ENCODE measurements at regions not wholly inside any gene's neighbourhood (a gene's known extent, or its start where the extent isn't known, plus 50 kb on each side); places are given as distances from the start of the nearest gene placed in this dataset.
"Not testable (repeated sequence)": the region's sequence is repeated elsewhere in the genome, so short reads cannot be mapped to it uniquely, and the experiment has no call there.

- Histone ChIP-seq H3K9me3 (ENCODE audit: control insufficient read depth, insufficient read depth, low read length) (peaks cover 3% of the 10 kb centered on the region; the same call in 1 of the 2 replicates), H3K9ac (ENCODE audit: low read depth, low read length) (no peak overlapping the region), H3K36me3 (ENCODE audit: insufficient read depth, low read length) (no peaks in the 10 kb centered on the region), H3K4me1 (ENCODE audit: insufficient read depth, low read length) (no peaks in the 10 kb centered on the region)
Observed at GRCh38 chr7:86094166-86094669, 549.5 kb upstream of the GRM3 start.

- peaks cover 3% of the 10 kb centered on the region; the same call in 1 of the 2 replicates for H3K9me3 ChIP-seq (ENCODE audit: control insufficient read depth, insufficient read depth, low read length)
- no peak overlapping the region for H3K9ac ChIP-seq (ENCODE audit: low read depth, low read length)
- H3K4me1 ChIP-seq (ENCODE audit: insufficient read depth, low read length) = no peaks in the 10 kb centered on the region
- H3K36me3 ChIP-seq (ENCODE audit: insufficient read depth, low read length) = no peaks in the 10 kb centered on the region
Observed at GRCh38 chr7:86091369-86091768, 552.3 kb upstream of the GRM3 start.

DNA sequence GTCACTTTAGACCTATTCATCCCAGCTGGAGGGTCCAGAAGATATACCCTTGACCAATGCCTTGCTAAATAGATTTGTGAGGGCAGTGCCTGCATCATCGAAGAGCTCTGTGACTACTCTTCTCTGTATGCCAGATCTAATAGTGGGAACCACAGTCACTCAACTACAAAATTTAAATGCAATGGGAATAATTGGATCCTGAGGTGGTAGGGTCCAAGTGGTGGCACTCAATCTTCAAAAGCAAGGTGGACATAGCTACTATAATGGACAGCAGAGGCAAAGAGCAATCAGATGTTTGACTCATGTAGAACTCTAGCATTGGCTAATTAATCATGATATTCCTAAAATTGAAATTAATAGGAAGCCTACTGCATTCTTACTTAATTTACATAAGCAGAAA lies 554.3 kb upstream of the GRM3 start:
- H3K9me3 ChIP-seq (ENCODE audit: control insufficient read depth, insufficient read depth, low read length) = peaks cover 3% of the 10 kb centered on the region; the same call in 1 of the 2 replicates

GRCh38 chr7:86064572-86064971 lies 579.1 kb upstream of the GRM3 start:
- H3K9me3 ChIP-seq (ENCODE audit: control insufficient read depth, insufficient read depth, low read length); H3K36me3 ChIP-seq (ENCODE audit: insufficient read depth, low read length); H3K4me1 ChIP-seq (ENCODE audit: insufficient read depth, low read length); H3K9ac ChIP-seq (ENCODE audit: low read depth, low read length): not testable (repeated sequence)

More for the DNA sequence above, 554.3 kb upstream of the GRM3 start:
- Histone ChIP-seq H3K9ac (ENCODE audit: low read depth, low read length) (no peak overlapping the region), H3K4me1 (ENCODE audit: insufficient read depth, low read length) (no peaks in the 10 kb centered on the region), H3K36me3 (ENCODE audit: insufficient read depth, low read length) (no peaks in the 10 kb centered on the region)

DNA sequence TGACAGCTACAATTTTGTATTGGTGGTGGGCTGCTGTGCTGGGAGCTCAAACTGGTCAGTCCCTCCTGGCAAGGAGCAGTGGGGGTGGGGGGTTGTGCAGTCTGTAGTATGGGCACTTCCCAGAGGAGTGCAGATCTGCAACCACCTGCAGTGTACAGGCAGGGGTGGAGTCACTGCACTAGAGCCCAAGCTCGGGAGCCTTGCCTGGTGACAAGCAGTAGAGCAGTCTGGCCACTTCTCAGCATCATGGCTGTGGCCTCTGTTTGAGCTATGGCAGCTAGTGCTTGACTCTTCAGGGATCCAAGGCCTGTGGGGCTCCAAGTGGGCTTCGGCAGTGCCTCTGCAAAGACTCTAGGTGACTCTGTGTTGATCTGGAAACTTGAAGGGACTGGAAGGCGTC lies 585.1 kb upstream of the GRM3 start:
- Histone ChIP-seq H3K4me1 (ENCODE audit: insufficient read depth, low read length) (no peaks in the 10 kb centered on the region), H3K9me3 (ENCODE audit: control insufficient read depth, insufficient read depth, low read length) (no peaks in the 10 kb centered on the region), H3K9ac (ENCODE audit: low read depth, low read length) (no peak overlapping the region), H3K36me3 (ENCODE audit: insufficient read depth, low read length) (no peaks in the 10 kb centered on the region)

- no peaks in the 10 kb centered on the region for H3K36me3 ChIP-seq (ENCODE audit: insufficient read depth, low read length)
- no peaks in the 10 kb centered on the region for H3K9me3 ChIP-seq (ENCODE audit: control insufficient read depth, insufficient read depth, low read length)
- no peaks in the 10 kb centered on the region for H3K4me1 ChIP-seq (ENCODE audit: insufficient read depth, low read length)
- no peak overlapping the region for H3K9ac ChIP-seq (ENCODE audit: low read depth, low read length)
Observed at GRCh38 chr7:86050918-86051317, 592.8 kb upstream of the GRM3 start.

DNA sequence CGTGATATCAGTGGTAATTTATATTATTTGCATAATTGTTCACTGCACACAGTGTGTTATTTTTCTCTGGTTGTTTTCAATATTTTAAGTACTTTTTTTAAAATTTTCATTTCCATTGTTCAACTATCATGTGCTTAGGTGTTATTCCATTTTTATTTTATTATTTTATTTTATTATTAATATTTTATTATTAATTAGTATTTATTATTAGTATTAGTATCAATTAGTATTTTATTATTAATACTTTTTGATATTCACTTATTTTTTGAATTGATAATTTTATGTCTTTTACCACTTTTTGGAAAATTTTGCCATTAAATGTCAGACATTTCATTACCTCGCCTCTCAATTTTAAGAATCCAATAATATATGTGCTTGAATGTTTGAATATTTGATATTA lies 593.8 kb upstream of the GRM3 start:
- Histone ChIP-seq H3K4me1 (ENCODE audit: insufficient read depth, low read length) (no peaks in the 10 kb centered on the region), H3K36me3 (ENCODE audit: insufficient read depth, low read length) (no peaks in the 10 kb centered on the region), H3K9me3 (ENCODE audit: control insufficient read depth, insufficient read depth, low read length) (no peaks in the 10 kb centered on the region), H3K9ac (ENCODE audit: low read depth, low read length) (no peak overlapping the region)

- H3K36me3 ChIP-seq (ENCODE audit: insufficient read depth, low read length); H3K9me3 ChIP-seq (ENCODE audit: control insufficient read depth, insufficient read depth, low read length); H3K4me1 ChIP-seq (ENCODE audit: insufficient read depth, low read length): not testable (repeated sequence)
Observed at GRCh38 chr7:86045197-86045596, 598.5 kb upstream of the GRM3 start.

GRCh38 chr7:86025807-86026206 lies 617.9 kb upstream of the GRM3 start:
- Histone ChIP-seq H3K4me1 (ENCODE audit: insufficient read depth, low read length) (no peaks in the 10 kb centered on the region), H3K9ac (ENCODE audit: low read depth, low read length) (no peak overlapping the region), H3K36me3 (ENCODE audit: insufficient read depth, low read length) (no peaks in the 10 kb centered on the region), H3K9me3 (ENCODE audit: control insufficient read depth, insufficient read depth, low read length) (no peaks in the 10 kb centered on the region)

More at GRCh38 chr7:86045197-86045596, 598.5 kb upstream of the GRM3 start:
- H3K9ac ChIP-seq (ENCODE audit: low read depth, low read length) = not testable (repeated sequence)

DNA sequence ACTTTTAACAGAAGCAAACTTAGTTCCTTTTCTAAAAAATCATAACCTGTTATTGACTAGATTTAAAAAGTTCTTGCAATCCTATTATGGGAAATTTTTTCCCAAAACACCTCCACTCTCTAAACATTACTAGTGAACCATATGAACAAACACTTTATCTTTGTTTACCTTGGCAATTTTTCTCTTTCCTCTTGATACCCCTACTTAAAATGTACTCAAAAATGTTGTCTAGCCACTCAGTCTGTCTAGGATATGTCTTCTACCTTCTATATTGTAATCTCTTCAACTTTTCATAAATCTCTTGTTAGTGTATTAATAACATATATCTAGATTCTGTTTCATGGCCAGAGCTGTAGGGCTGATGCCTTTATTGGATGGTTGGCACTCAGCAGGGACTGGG lies 630.0 kb upstream of the GRM3 start:
- no peak overlapping the region for H3K9ac ChIP-seq (ENCODE audit: low read depth, low read length)

DNA sequence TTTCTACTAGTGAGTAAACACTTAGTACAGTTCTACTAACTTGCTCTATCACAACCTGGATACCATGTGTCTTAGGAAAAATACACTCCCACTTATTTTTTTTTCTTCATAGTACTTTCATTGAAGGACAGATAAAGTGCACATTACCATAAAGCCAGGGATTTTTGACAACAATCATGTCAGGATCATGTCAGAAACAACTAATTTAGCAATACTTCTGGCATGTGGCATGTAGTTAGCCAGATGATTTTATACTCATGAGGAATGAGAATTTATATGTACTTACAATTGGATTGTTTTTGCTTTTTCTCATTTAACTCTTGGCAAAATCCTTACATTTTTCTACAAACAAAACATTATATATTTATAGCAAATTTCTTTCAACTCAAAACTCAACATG lies 630.7 kb upstream of the GRM3 start:
- no peaks in the 10 kb centered on the region for H3K4me1 ChIP-seq (ENCODE audit: insufficient read depth, low read length)
- no peaks in the 10 kb centered on the region for H3K36me3 ChIP-seq (ENCODE audit: insufficient read depth, low read length)
- no peaks in the 10 kb centered on the region for H3K9me3 ChIP-seq (ENCODE audit: control insufficient read depth, insufficient read depth, low read length)
- no peak overlapping the region for H3K9ac ChIP-seq (ENCODE audit: low read depth, low read length)

More for the DNA sequence above, 630.0 kb upstream of the GRM3 start:
- Histone ChIP-seq H3K9me3 (ENCODE audit: control insufficient read depth, insufficient read depth, low read length) (no peaks in the 10 kb centered on the region), H3K36me3 (ENCODE audit: insufficient read depth, low read length) (no peaks in the 10 kb centered on the region), H3K4me1 (ENCODE audit: insufficient read depth, low read length) (no peaks in the 10 kb centered on the region)

GRCh38 chr7:86008898-86009297 lies 634.8 kb upstream of the GRM3 start:
- Histone ChIP-seq H3K9me3 (ENCODE audit: control insufficient read depth, insufficient read depth, low read length) (no peaks in the 10 kb centered on the region), H3K4me1 (ENCODE audit: insufficient read depth, low read length) (no peaks in the 10 kb centered on the region), H3K9ac (ENCODE audit: low read depth, low read length) (no peak overlapping the region), H3K36me3 (ENCODE audit: insufficient read depth, low read length) (no peaks in the 10 kb centered on the region)

GRCh38 chr7:86006909-86007308 lies 636.8 kb upstream of the GRM3 start:
- Histone ChIP-seq H3K36me3 (ENCODE audit: insufficient read depth, low read length) (no peaks in the 10 kb centered on the region), H3K9me3 (ENCODE audit: control insufficient read depth, insufficient read depth, low read length) (no peaks in the 10 kb centered on the region), H3K9ac (ENCODE audit: low read depth, low read length) (no peak overlapping the region), H3K4me1 (ENCODE audit: insufficient read depth, low read length) (no peaks in the 10 kb centered on the region)

DNA sequence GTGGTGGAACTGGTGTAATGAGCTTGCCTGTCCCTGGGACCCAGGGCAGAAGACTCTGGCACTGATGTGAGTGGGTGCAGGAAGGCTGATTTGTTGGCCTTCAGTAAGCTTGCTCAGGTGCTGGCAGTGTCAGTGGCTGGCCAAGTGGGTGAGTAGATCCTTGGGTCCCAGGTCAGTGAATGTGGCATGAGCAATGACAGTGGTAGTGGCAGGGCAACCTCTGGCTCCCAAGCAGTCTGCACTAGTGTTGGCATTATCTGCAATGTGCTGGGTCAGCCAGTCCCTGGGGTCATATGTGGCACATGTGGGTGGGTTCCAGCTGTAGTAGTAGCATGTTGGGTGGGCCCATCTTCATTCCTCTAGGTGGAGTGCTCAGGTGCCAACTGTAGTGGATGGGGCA lies 640.9 kb upstream of the GRM3 start:
- H3K9me3 ChIP-seq (ENCODE audit: control insufficient read depth, insufficient read depth, low read length) = no peaks in the 10 kb centered on the region
- no peaks in the 10 kb centered on the region for H3K4me1 ChIP-seq (ENCODE audit: insufficient read depth, low read length)
- no peaks in the 10 kb centered on the region for H3K36me3 ChIP-seq (ENCODE audit: insufficient read depth, low read length)
- no peak overlapping the region for H3K9ac ChIP-seq (ENCODE audit: low read depth, low read length)

DNA sequence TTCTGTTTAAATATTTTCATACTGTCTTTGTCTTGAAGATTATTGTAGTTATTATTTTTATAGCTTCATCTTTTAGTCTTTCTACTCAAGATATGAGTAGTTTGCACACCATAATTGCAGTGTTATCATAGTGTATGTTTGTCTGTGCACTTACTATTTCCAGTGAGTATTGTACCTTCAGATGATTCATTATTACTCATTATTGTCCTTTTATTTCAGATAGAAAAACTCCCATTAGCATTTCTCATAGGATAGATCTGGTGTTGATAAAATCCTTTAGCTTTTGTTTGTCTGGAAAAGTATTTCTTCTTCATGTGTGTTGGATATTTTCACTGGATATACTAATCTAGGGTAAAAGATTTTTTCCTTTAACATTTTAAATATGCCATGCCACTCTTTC lies 646.2 kb upstream of the GRM3 start:
- no peak overlapping the region for H3K9ac ChIP-seq (ENCODE audit: low read depth, low read length)
- H3K9me3 ChIP-seq (ENCODE audit: control insufficient read depth, insufficient read depth, low read length) = no peaks in the 10 kb centered on the region
- H3K36me3 ChIP-seq (ENCODE audit: insufficient read depth, low read length) = no peaks in the 10 kb centered on the region
- no peaks in the 10 kb centered on the region for H3K4me1 ChIP-seq (ENCODE audit: insufficient read depth, low read length)

GRCh38 chr7:85995101-85995500 lies 648.6 kb upstream of the GRM3 start:
- H3K9me3 ChIP-seq (ENCODE audit: control insufficient read depth, insufficient read depth, low read length) = no peaks in the 10 kb centered on the region
- no peak overlapping the region for H3K9ac ChIP-seq (ENCODE audit: low read depth, low read length)
- H3K36me3 ChIP-seq (ENCODE audit: insufficient read depth, low read length) = no peaks in the 10 kb centered on the region
- H3K4me1 ChIP-seq (ENCODE audit: insufficient read depth, low read length) = no peaks in the 10 kb centered on the region
